H9 (cell line): ENCODE measurements at regions not wholly inside any gene's neighbourhood (a gene's known extent, or its start where the extent isn't known, plus 50 kb on each side); places are given as distances from the start of the nearest gene placed in this dataset.

Experiments
- DNase-seq: peaks from one replicate; pipeline ENCODE4 v3.0.0-alpha.2; 2017
- H2AFZ ChIP-seq: one replicate; pipeline ENCODE4 v1.6.1; 2013; ENCODE audit warnings: mild to moderate bottlenecking, low read length, control low read depth, moderate library complexity
- H2AK5ac ChIP-seq: 2 replicates; pipeline ENCODE4 v1.6.1; 2013; ENCODE audit warnings: low read length, control low read depth, mixed read lengths; ENCODE audit not compliant: insufficient read length
- H2BK120ac ChIP-seq: one replicate; pipeline ENCODE4 v1.6.1; 2013; ENCODE audit warnings: low read depth, mild to moderate bottlenecking, low read length, control low read depth, inconsistent platforms; ENCODE audit not compliant: poor library complexity, severe bottlenecking
- H2BK12ac ChIP-seq: 2 replicates; pipeline ENCODE4 v1.6.1; 2013; ENCODE audit warnings: low read length, control low read depth, mixed read lengths, low read depth; ENCODE audit not compliant: insufficient read length
- H2BK15ac ChIP-seq: 2 replicates; pipeline ENCODE4 v1.6.1; 2013; ENCODE audit warnings: low read depth, low read length, control low read depth
- H2BK20ac ChIP-seq: one replicate; pipeline ENCODE4 v1.6.1; 2013; ENCODE audit warnings: low read depth, mild to moderate bottlenecking, low read length, control low read depth, inconsistent platforms; ENCODE audit not compliant: poor library complexity, severe bottlenecking
- H2BK5ac ChIP-seq: 2 replicates; pipeline ENCODE4 v1.6.1; 2013; ENCODE audit warnings: low read length, control low read depth, mixed read lengths; ENCODE audit not compliant: insufficient read length
- H3K14ac ChIP-seq: 2 replicates; pipeline ENCODE4 v1.6.1; 2013; ENCODE audit warnings: low read length, control low read depth; ENCODE audit not compliant: insufficient read depth
- H3K18ac ChIP-seq: 2 replicates; pipeline ENCODE4 v1.6.1; 2013; ENCODE audit warnings: low read depth, mild to moderate bottlenecking, mixed read lengths, low read length, control low read depth; ENCODE audit not compliant: insufficient read length
- H3K23ac ChIP-seq: 2 replicates; pipeline ENCODE4 v1.6.1; 2013; ENCODE audit warnings: low read length, control low read depth, mixed read lengths, low read depth; ENCODE audit not compliant: insufficient read length
- H3K23me2 ChIP-seq: 2 replicates; pipeline ENCODE4 v1.6.1; 2013; ENCODE audit warnings: low read depth, mild to moderate bottlenecking, mixed read lengths, low read length, control low read depth; ENCODE audit not compliant: insufficient read length, poor library complexity, severe bottlenecking
- H3K27ac ChIP-seq: 2 replicates; pipeline ENCODE4 v1.5.1; 2013; ENCODE audit warnings: low read length, control low read depth, mixed read lengths, low read depth; ENCODE audit not compliant: insufficient read length
- H3K27me3 ChIP-seq: 2 replicates; pipeline ENCODE4 v1.6.1; 2013; ENCODE audit warnings: low read length, control low read depth, inconsistent platforms; ENCODE audit not compliant: insufficient read depth
- H3K4ac ChIP-seq: 2 replicates; pipeline ENCODE4 v1.6.1; 2013; ENCODE audit warnings: low read depth, mild to moderate bottlenecking, control low read depth, inconsistent platforms, low read length, moderate library complexity
- H3K4me1 ChIP-seq: 2 replicates; pipeline ENCODE4 v1.6.1; 2013; ENCODE audit warnings: low read length, control low read depth, inconsistent platforms; ENCODE audit not compliant: insufficient read depth
- H3K4me2 ChIP-seq: 2 replicates; pipeline ENCODE4 v1.6.1; 2013; ENCODE audit warnings: low read length, control low read depth, mixed read lengths; ENCODE audit not compliant: insufficient read length, insufficient read depth
- H3K56ac ChIP-seq: 2 replicates; pipeline ENCODE4 v1.6.1; 2013; ENCODE audit warnings: low read depth, mild to moderate bottlenecking, mixed read lengths, low read length, control low read depth; ENCODE audit not compliant: insufficient read length
- H3K79me1 ChIP-seq: 2 replicates; pipeline ENCODE4 v1.6.1; 2013; ENCODE audit warnings: low read depth, mild to moderate bottlenecking, moderate library complexity, low read length, control low read depth, inconsistent platforms; ENCODE audit not compliant: insufficient read depth, poor library complexity, severe bottlenecking
- H3K79me2 ChIP-seq: 2 replicates; pipeline ENCODE4 v1.6.1; 2013; ENCODE audit warnings: low read length, control low read depth, inconsistent platforms; ENCODE audit not compliant: insufficient read depth
- H3K9ac ChIP-seq: 2 replicates; pipeline ENCODE4 v1.6.1; 2013; ENCODE audit warnings: low read length, control low read depth, mixed read lengths; ENCODE audit not compliant: insufficient read length; ENCODE audit errors: extremely low read depth
- H3K9me3 ChIP-seq: one replicate; pipeline ENCODE4 v1.6.1; 2013; ENCODE audit warnings: low read depth, low read length, inconsistent platforms; ENCODE audit not compliant: control insufficient read depth
- H3T11ph ChIP-seq: one replicate; pipeline ENCODE4 v1.6.1; 2013; ENCODE audit warnings: mild to moderate bottlenecking, low read length, control low read depth, inconsistent platforms
- H4K20me1 ChIP-seq: one replicate; pipeline ENCODE4 v1.6.1; 2013; ENCODE audit not compliant: control insufficient read depth, insufficient read length, insufficient read depth
- H4K5ac ChIP-seq: 2 replicates; pipeline ENCODE4 v1.6.1; 2013; ENCODE audit warnings: low read depth, mild to moderate bottlenecking, mixed read lengths, low read length, control low read depth; ENCODE audit not compliant: insufficient read length
- H4K8ac ChIP-seq: replicated peaks from 2 replicates; pipeline ENCODE4 v1.6.1; 2013; ENCODE audit warnings: low read length, control low read depth, mixed read lengths, low read depth; ENCODE audit not compliant: insufficient read length
- H4K91ac ChIP-seq: 2 replicates; pipeline ENCODE4 v1.6.1; 2013; ENCODE audit warnings: low read depth, mild to moderate bottlenecking, moderate library complexity, mixed read lengths, low read length, control low read depth; ENCODE audit not compliant: insufficient read length
- H3K27ac Mint-ChIP-seq, 3 experiments: 2 replicates in 2 of 3; 3 replicates in 1 of 3; pipeline ENCODE4 v1.8.0; 2020 to 2021; ENCODE audit warnings: mixed read lengths in 3 of 3, mild to moderate bottlenecking in 1 of 3, moderate library complexity in 1 of 3
- H3K27me3 Mint-ChIP-seq: 2 replicates; pipeline ENCODE4 v1.8.0; 2021; ENCODE audit warnings: low read depth, mild to moderate bottlenecking, moderate library complexity, mixed read lengths
- H3K36me3 Mint-ChIP-seq, 3 experiments: 2 replicates in 2 of 3; 3 replicates in 1 of 3; pipeline ENCODE4 v1.8.0; 2020 to 2021; ENCODE audit warnings: low read depth in 3 of 3, mixed read lengths in 3 of 3; ENCODE audit not compliant: insufficient read depth in 1 of 3
- H3K4me1 Mint-ChIP-seq, 2 experiments: 2 replicates each; pipeline ENCODE4 v1.8.0; 2020; ENCODE audit warnings: mixed read lengths in 2 of 2
- H3K4me3 Mint-ChIP-seq, 2 experiments: 2 replicates in 1 of 2; 3 replicates in 1 of 2; pipeline ENCODE4 v1.8.0; 2020 to 2021; ENCODE audit warnings: mild to moderate bottlenecking in 2 of 2, mixed read lengths in 2 of 2, moderate library complexity in 1 of 2
- H3K9me3 Mint-ChIP-seq, 2 experiments: 2 replicates in 1 of 2; 3 replicates in 1 of 2; pipeline ENCODE4 v1.8.0; 2020; ENCODE audit warnings: mild to moderate bottlenecking in 2 of 2, mixed read lengths in 2 of 2, moderate library complexity in 1 of 2
- WGBS: extraction: QIAGEN DNeasy Blood & Tissue Kit; methylation state at CpG from one replicate; pipeline ENCODE4 v1.1.7; 2013; ENCODE audit warnings: missing lambda C conversion rate, low lambda C conversion rate, mixed read lengths; ENCODE audit not compliant: insufficient read length; ENCODE audit errors: extremely low coverage; 5-methylcytosine and 5-hydroxymethylcytosine counted together
- TF ChIP-seq, protein P1 (sequence below): fragments of 200-600 bp; sonication (generic); conservative IDR thresholded peaks from 3 replicates; pipeline ENCODE4 v1.8.0; 2021; ENCODE audit warnings: antibody characterized with exemption, mild to moderate bottlenecking

DNA sequence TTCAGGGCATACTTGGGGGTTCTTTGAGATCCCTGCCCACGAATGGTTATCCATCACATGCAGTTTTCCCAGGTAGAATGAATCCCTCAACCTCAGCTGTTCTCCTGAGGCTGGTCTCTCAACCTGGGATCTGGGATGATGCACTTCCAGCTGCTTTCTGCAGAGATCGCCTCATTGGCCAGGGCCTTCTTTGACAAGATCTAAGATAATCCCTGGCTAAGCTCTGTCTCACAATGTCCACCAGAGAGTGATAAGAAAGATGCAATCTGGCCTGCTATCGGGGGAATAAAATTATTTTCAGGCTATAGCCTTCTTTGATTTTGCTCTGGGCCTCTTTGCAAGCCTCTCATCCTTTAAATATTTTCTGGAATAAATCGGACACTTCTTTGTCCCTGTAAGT, 1021.1 kb downstream of the EFNB2 start:
- Histone ChIP-seq H3K23me2 (no peaks in the 10 kb centered on the region), H4K20me1 (no peaks in the 10 kb centered on the region), H3K27ac (no peak overlapping the region), H4K5ac (no peak overlapping the region), H3K56ac (no peak overlapping the region), H2BK120ac (no peak overlapping the region), H3K79me1 (no peaks in the 10 kb centered on the region), H4K8ac (no peak overlapping the region), H3K9me3 (no peaks in the 10 kb centered on the region), H3K27me3 (no peaks in the 10 kb centered on the region), H2BK5ac (no peak overlapping the region), H3K4me2 (no peak overlapping the region), H2BK20ac (no peak overlapping the region), H3T11ph (no peak overlapping the region), H2AK5ac (no peak overlapping the region), H4K91ac (no peak overlapping the region), H3K18ac (no peak overlapping the region), H2BK15ac (no peak overlapping the region), H3K23ac (no peak overlapping the region), H3K79me2 (no peaks in the 10 kb centered on the region), H3K9ac (no peak overlapping the region), H3K4ac (no peak overlapping the region), H3K14ac (no peak overlapping the region), H3K4me1 (no peaks in the 10 kb centered on the region), H2AFZ (no peak overlapping the region), H2BK12ac (no peak overlapping the region)
- WGBS = no CpG with 5 or more reads among the region's 4 CpGs
- H3K4me3 Mint-ChIP-seq = no peak overlapping the region
- H3K36me3 Mint-ChIP-seq = no peaks in the 10 kb centered on the region; a peak in 2 of 7 replicates
- no peaks in the 10 kb centered on the region for H3K27me3 Mint-ChIP-seq
- no peak for DNase-seq
- peaks cover 9% of the 10 kb centered on the region in 2 experiments; a peak in 3 of 4 replicates for H3K4me1 Mint-ChIP-seq
- TF ChIP-seq, protein P1, sequence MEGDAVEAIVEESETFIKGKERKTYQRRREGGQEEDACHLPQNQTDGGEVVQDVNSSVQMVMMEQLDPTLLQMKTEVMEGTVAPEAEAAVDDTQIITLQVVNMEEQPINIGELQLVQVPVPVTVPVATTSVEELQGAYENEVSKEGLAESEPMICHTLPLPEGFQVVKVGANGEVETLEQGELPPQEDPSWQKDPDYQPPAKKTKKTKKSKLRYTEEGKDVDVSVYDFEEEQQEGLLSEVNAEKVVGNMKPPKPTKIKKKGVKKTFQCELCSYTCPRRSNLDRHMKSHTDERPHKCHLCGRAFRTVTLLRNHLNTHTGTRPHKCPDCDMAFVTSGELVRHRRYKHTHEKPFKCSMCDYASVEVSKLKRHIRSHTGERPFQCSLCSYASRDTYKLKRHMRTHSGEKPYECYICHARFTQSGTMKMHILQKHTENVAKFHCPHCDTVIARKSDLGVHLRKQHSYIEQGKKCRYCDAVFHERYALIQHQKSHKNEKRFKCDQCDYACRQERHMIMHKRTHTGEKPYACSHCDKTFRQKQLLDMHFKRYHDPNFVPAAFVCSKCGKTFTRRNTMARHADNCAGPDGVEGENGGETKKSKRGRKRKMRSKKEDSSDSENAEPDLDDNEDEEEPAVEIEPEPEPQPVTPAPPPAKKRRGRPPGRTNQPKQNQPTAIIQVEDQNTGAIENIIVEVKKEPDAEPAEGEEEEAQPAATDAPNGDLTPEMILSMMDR = no peak
- peaks cover 0 to 3% of the 10 kb centered on the region in 2 experiments; a peak in 2 of 5 replicates for H3K9me3 Mint-ChIP-seq
- H3K27ac Mint-ChIP-seq = no peak overlapping the region
